ENCODE measurements at regions not wholly inside any gene's neighbourhood (a gene's known extent, or its start where the extent isn't known, plus 50 kb on each side); places are given as distances from the start of the nearest gene placed in this dataset.

DNA sequence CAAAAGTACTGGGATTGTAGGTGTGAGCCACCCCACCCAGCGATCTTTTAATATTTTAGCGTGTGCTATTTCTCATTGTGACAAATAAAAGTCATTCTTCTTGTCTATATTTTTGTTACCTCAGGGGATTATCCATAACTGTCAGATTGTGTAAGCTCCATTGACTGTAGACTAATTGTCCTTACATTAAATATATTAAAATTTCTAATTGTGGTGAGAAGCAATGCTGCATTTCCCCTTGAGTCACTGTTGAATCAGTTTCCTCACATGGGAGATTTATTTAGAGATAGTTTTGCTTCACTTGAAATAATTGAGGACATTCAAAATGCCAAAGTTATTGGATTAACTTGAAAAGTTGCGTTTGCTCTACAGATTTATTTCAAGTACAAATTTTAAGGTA is 782.4 kb upstream of the WWC1 start:
- no peak for DNase-seq

DNA sequence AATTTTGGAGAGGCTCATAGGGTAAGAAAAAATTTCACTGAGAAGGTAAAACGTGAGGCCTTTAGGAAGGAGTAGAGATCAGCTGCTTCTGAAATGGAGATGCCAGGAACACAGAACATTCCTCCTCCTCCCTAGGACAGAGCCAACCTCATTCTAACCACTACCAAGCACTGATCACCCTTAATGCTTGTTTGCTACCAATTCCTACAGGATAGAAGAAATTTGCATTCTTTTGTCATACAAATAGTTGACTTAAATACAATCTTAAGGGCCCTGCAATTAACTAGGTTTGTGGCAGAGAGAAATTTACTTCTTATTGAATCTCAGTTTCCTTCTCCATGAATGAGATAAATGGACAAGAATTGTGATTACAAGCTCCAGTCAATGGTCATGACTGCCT is 780.2 kb upstream of the WWC1 start:
- no peak for DNase-seq

DNA sequence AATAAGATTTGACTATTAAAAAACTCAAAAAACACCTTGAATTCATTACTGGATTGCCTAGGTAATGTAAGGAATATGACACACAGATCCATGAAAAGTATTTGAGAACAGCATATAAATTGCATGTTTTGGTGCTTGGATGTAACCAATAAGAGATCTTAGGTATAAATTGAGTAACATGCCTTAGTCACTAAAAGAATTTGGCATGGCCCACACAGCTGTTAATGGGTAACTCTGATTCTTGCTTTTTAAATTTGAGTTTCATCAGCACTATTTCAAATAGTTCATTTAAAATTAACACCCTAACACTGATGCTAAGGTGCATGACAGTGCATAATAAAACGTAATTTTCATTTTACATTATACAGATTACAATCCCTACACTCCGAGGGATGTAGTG is 779.3 kb upstream of the WWC1 start:
- no peak for DNase-seq

DNA sequence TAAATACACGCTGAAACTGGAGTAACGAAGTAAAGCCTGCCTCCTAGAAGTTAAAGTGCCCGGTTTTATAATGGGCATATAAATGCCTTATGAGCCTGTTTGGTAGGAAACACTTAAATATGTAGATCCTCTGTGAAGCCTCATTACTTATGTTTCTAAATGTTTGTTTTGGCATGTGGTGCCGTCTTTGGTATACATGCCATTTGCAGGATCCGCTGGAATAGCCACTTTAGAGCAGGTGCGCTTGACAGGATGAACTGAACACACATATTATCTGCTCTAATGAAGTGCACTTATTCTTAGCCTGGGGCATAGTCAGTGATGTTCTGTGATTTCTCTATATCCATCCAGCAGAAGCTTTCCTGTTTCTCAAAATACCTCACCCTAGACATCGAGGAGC is 778.1 kb upstream of the WWC1 start:
- no peak for DNase-seq

DNA sequence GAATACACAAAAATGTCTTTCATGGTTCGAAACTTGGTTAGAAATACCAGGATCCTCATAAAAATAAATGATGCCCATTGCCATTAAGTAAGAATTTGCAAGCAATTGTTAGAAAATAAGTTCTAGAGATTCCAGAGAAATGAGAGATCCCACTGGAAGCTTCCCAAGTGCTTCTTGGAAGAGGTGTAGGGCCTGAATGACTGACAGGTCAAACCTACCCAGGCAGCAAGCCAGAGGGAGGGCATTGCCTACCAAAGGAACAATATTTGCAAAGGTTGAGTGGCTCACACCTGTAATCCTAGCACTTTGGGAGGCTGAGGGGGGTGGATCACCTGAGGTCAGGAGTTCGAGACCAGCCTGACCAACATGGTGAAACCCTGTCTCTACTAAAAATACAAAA is 777.0 kb upstream of the WWC1 start:
- no peak for DNase-seq

DNA sequence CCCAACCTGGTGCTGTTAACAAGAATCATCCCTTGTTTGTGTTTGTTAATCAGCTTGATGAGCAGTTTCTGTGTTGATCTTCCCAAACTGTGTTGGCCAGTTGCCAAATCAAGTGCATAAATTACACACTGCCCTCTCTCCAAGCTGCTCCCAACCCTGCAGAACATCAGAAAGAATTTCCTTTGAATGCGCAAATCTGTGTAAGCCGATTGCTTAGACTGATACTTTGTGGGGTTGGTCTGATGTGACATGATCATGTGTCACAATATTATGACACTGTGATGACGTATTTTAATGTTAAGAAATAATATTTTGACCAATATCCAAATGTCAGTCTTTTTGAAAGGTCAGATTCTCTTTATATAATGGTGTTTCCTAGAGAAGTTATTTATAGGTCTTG is 766.4 kb upstream of the WWC1 start:
- no peak for DNase-seq

DNA sequence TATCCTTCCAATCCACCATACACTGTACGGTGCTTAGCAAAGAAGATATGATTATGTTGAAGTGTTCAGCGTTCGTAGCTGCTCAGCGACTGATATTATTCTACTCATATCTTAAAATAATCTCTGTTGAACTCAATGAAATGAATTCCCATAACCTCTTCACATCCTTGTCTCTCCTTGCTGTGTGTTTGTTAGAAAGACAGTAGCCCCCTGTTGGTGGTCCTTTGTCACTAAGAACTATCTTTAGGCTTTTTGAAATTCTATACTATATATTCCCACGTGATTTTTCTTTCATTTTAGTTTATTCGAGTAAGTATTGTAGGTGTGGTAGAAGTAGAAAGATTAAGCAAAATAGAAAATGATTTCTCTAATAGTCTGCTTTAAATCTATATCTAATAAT is 762.8 kb upstream of the WWC1 start:
- DNase-seq = no peak

DNA sequence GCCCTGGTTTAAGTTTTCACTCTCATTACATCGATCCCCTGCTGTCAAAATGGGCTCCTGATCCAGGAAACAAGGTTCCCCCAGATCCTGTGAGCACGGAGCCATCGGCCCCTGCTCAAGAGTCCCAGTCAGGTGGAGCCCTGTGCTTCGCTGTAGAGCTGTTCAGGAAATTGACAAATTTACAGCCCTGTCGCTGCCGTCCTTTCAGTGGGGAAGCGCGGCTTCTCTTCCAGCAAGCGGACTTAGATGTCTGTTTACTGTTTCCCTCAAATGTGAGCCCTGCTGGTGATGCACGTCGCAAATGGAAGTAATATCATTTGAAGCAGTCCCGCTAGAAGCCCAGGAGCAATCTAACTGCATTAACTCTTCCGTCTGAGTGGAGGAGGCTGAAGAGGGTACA is 760.9 kb upstream of the WWC1 start:
- DNase-seq = no peak

DNA sequence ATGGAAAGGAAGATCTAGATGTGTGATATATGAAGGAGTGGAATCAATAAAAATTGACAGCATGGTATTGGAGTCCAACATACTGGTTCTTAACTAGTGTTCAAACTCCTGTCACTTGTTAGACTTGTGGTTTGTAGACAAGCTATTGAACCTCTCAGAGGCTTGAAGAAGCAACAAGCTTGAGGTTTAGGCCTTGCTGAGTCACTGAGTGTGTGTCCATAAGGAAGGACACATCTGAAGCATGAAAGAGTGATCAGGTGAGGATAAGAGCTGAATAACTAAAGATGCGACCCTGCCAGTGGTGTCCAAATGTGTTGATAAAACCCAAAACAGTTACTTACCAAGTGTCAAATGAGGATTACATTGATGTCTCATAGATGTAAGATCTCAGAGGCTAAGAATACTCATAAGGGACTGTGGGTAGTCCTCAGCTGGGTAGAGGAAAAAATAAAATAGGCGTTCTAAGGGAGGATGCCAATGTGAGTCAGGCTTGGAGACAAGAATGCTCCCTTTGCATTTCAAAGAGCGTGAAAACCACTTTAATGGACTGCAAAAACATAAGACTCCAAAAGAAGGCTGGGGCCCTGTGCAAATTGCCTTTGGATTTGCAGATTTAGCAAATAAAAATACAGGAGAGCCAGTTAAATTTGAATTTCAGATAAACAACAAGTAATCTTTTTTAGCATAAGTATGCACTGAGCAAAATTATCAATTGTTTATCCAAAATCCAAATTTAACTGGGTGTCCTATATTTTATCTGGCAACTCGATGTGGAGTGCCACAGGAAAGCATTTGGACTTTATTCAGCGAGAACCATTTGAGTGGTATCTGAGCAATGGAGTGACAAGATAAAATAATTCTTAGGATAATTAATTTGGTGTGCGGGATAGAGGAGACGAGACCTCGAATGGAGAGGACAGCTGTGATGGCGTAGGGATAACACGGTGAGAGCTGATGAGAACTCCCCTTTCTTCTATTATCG is 757.3 kb upstream of the WWC1 start:
- no peak for DNase-seq

DNA sequence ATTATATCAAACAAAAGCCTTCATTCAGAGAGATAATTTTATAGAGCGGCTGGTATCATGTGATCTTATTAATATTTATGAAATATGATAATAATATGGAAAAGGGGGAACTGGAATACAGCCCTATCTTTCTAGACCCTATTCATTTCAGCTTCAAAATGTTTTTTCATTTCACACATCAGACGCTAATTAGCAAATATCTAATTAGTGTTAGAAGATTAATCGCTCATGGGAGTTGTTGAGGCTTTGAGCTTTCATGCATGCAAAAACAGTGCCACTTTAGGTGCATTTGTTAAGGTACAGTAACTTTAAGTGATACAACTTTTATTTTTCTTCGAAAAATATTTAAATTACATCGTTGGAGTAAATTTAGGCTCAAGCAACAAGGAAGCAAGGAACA is 751.7 kb upstream of the WWC1 start:
- DNase-seq = no peak

DNA sequence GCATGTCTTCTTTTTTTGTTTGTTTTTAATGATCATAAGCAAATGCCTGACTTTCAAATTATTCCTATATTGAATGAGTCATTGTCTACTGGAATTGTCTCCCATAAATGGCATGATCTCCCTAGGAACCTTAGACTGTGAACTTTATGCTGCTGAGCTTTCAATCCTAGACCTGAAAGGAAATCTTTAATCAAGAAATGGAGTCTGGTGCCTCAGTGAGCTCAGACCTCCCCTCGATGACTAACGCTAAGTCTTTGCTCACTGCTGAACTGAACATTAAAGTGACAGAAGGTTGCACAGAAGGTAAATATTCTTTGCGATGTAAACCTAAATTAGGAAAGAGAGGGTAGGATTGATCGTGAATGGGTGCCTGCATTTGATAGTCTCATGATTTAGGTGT is 745.2 kb upstream of the WWC1 start:
- no peak for DNase-seq

DNA sequence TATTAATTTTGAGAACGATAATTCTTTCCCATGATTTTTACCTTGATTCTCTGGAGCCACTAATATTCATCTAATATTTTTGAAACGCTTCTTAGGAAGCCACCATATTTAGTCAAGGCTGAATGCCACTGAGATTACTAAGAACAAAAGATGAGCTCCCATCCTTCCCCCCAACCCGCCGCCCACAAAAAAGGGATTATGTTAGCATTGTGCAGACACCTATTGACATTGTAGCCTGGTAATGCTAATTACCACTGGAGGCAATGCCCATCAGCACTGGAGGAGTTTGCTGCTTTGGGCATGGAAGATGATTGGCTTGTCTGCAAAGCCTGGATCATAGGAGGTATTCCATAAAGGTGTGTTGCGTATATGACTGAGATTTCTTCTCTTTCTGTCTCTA is 739.1 kb upstream of the WWC1 start:
- DNase-seq = no peak

DNA sequence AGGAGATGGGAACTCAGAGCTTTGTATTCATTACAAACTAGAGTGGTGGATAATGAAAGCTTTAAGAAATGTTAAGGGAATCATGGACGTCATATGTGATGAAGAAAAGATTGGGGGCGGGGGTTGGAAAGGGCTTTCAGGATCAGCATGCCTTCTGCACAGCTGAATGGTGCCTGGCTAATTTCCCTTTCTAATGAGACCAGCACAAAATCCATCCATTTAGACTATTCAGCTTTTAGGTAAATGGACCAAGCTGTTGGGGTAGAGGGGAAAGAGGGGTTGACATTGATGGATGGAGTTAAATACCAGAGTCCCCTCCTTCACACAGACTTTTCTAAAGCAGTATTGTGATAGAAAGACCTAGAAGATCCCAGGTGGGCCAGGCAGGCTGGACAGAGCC is 737.9 kb upstream of the WWC1 start:
- DNase-seq = no peak

DNA sequence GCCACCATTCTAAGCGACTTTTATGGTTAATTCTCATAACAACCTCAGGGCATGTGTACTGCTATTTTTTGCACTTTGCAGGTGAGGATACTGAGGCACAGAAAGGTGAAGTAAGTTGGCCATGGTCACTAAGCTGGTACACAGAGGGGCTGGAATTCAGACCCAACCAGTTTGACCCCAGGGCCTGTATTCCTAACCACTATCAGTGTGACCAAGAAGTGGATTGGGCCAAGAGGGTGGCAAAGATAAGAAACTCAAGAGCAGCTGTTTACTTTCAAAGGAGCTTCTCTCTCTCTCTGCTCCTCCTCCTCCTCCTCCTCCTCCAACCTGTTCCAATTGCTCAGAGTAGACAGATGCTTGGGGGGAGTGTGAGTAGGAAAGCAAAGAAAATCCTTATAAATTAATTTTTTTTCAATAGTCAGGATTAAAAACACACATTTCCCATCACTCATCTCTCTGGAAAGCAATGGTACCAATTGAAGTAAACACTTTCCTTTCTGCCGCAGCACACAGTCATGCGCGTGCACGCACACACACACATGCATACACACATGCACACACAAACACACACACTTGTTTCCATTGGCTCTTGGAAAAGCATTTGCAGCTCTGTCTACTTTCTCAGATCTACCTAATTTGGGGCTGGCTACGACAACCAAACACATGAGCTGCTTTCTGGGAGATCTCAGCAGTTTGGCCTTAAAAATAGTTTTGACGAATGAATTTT is 736.7 kb upstream of the WWC1 start:
- DNase-seq = no peak

DNA sequence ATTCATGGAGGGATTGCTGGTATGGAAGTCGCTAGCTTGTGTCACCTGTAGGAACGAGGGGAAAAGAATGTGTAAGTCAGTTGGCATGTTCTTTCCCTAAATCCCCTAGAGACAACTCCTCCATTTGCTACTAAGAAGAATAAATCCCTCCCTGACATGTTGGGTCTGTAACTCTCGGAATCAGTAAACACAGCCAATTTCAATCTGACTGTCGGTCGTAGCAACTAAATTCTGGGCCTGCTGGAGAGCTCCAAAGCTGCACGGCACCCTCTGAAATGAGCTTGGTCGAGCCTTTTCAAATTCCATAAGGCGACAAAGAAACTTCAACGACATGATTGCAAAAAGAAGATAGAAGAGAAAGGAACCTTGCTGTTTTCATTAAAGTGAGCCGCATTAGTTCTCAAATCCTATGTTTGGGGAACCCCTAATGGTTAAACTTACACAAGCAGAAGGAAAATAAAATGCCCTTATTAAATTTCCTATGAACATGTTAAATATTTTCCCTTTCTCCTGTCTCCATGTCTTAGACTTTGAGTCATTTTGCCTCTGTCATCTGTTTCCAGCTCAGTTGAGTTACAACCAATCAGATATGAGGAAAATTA is 735.8 kb upstream of the WWC1 start:
- no peak for DNase-seq

DNA sequence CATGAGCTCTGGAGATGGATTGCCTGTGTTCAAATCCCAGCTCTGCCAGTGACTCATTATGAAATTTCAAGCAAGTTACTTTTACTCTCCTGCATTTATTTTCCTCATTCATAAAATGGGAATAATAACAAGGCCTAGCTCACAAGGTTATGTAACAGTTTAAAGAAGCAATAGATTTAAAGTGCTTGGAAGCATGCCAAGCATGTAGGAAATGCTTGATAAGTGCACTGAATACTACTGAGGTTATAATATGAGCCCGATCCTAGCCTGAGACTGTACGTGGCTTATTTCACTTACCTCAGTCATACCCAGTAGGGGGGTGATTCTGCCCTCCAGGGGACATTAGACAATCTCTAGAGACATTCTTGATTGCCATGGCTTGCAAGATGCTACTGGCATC is 734.1 kb upstream of the WWC1 start:
- DNase-seq = no peak

DNA sequence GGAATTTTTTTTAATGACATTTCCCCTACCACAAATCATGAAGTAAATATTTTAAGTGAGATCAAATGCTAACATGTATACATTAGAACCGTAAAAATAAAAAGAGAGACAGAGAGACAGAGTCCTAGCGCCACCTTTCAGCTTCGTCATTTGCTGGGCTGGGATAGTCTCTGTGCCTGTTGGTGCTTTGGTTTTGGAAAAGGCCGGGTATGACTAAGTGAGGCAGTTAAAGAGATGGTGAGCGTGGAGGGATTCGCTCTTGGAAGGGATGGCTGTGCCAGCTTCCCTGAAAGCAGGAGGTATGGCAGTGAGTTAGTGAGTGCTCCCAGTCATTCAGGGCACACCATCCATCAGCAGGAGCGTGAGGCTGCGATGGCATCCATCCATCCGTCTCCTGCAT is 729.6 kb upstream of the WWC1 start:
- no peak for DNase-seq

DNA sequence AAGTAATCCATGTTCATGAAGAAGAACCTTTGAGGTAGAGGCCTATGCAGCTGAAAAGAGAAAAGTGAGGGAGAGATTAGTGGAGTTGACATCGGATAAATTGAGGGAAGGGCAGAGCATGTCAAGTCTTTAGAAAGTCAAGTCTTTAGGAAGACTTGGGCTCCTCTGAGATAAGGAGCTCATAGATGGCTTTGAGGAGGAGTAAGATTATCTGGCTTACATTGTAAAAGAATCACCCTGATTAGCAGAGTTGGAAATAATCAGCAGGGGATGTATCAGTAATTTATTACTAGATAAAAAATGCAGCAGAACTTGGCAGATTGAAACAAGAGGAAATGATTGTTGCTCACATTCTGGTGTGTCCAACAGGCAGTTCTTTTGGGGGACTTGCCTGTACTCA is 727.2 kb upstream of the WWC1 start:
- DNase-seq = no peak

DNA sequence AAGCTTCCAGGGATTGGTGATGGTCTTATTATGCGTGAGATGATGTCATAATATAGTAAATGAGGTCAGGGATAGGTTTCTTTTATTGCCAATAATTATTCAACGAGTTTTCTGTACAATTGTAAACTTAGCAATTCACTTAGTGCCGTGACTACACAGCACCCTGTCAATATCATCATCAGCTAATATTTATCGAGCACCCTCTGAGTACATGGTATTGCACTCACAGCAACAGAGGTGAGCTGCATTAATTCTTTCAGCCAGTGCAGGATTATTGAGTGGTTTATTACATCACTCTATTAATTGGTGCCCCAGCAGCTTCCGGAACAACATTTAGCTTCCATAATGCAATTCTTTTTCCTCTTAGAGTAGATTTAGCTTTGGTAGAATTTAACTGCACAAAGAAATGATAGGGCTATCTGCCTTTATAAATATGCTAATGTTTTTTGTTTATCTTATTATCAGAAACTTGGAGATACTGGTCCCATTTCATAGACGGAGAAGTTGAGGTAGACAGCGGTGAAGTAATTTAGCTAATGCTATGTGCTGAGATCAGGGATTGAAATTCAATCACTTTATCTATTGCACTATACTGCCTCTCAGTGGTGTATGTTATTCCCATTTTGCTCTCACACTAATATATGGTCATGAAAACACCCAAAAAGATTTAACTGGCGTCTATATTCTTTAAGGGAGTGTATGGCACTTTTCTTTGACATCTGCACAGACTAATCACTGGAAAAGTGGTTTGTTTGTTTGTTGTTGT is 726.1 kb upstream of the WWC1 start:
- DNase-seq = no peak

DNA sequence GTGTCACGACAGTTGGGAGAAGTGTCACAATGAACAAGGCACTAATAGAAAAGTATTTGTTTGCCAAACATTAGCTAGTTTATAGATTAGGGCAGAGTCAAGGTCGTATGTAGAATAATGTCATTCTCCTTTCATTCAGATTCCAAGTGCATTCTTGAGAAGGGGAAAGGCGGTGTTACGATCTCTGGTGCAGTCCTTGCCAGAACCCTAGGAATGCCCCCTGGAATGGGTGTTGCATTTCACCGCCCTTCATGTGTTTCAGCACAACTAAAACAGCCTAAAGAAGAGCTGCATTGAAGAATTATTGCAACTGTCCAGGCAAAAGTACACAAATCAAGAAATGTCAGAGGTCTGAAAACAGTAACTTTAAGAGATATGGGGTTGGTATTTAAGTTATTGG is 721.0 kb upstream of the WWC1 start:
- no peak for DNase-seq

DNA sequence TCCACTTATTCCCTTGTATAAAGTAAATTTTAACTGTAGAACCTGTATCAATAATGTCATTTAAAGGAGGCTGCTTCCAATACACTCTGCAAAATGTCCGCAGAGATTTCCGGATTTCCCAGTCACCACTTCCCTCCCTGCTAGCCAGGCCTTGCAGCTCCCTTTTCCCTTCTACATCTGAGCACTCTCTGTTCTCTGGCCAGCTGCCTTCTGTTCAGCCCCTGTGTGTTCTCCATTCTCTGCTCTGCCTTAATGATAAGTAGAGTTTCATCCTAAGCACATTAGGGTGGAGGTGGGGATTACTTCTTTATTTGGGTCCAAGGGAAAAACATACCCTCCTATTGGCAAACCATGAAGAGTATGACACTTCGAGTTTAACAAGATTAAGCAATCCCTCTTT is 719.6 kb upstream of the WWC1 start:
- DNase-seq = no peak

DNA sequence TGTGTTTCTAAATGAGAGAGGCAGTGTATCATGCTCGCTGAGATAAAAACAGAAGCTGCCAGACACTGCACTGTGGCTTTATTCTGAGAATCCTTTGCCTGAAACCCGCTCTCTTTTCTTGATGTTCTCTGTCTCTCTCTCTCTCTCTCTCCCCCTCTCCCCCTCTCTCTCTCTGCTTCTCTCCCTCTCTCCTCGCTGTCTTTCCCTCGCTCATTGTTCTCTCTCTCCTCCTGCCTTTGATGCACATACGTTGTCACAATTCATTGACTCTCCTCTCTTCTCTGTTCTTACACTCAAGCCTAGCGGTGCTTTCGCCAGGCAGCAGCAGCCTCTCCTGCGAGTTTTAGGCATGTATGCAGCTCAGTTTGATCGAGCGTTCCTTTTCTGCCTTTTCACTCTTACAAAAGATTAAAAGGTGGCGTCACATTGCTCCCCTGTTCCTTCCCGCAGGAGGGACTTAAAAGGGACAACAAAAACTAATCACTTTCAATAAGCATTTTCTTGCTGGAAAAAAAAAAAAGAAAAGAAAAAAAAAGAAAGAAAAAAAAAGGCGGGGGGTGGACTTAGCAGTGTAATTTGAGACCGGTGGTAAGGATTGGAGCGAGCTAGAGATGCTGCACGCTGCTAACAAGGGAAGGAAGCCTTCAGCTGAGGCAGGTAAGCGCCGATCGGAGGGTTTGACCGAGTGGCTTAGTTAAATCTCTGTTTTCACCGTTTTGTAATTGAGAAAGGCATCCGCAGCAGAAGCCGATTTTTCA is 717.9 kb upstream of the WWC1 start:
- no peak for DNase-seq
